Fibroblast of lung (primary cell): ENCODE measurements at regions not wholly inside any gene's neighbourhood (a gene's known extent, or its start where the extent isn't known, plus 50 kb on each side); places are given as distances from the start of the nearest gene placed in this dataset.

ENCODE experiments used
- DNase-seq, 2 donors: peaks; one replicate each; pipeline versions ENCODE4 v3.0.0 to v3.0.0-alpha.2; 2010; ENCODE audit warnings: low read depth in 2 of 2
- H2AFZ ChIP-seq: 2 replicates; pipeline ENCODE4 v1.5.1; 2012; ENCODE audit warnings: low read length, control low read depth, inconsistent platforms
- H3K27ac ChIP-seq: 2 replicates; pipeline ENCODE4 v1.5.1; 2011; ENCODE audit warnings: low read length, control low read depth; ENCODE audit not compliant: insufficient read depth
- H3K27me3 ChIP-seq: 2 replicates; pipeline ENCODE4 v1.5.1; 2011; ENCODE audit warnings: mild to moderate bottlenecking, low read length; ENCODE audit not compliant: control insufficient read depth, insufficient read depth
- H3K36me3 ChIP-seq: 2 replicates; pipeline ENCODE4 v1.5.1; 2011; ENCODE audit warnings: low read length; ENCODE audit not compliant: control insufficient read depth, insufficient read depth
- H3K4me1 ChIP-seq: 2 replicates; pipeline ENCODE4 v1.5.1; 2011; ENCODE audit warnings: low read length; ENCODE audit not compliant: control insufficient read depth, insufficient read depth; ENCODE audit errors: extremely low read depth
- H3K4me2 ChIP-seq: 2 replicates; pipeline ENCODE4 v1.5.1; 2011; ENCODE audit warnings: low read length, control low read depth; ENCODE audit not compliant: insufficient read depth; ENCODE audit errors: extremely low read depth
- H3K4me3 ChIP-seq, 4 experiments: fragments of 200-600 bp in 1 of 4; sonication (generic) in 1 of 4; replicated peaks in 1 of 4; 2 replicates each; pipeline ENCODE4 v1.5.1; 2011 to 2016; ENCODE audit warnings: low read length in 4 of 4, low read depth in 3 of 4, mild to moderate bottlenecking in 3 of 4, control low read depth in 2 of 4, inconsistent platforms in 1 of 4, mixed read lengths in 1 of 4; ENCODE audit not compliant: insufficient read depth in 1 of 4; ENCODE audit errors: control extremely low read depth in 1 of 4
- H3K79me2 ChIP-seq: 2 replicates; pipeline ENCODE4 v1.5.1; 2012; ENCODE audit warnings: mild to moderate bottlenecking, low read length, inconsistent platforms; ENCODE audit not compliant: control insufficient read depth, insufficient read depth
- H3K9ac ChIP-seq: 2 replicates; pipeline ENCODE4 v1.5.1; 2011; ENCODE audit warnings: mild to moderate bottlenecking, low read length, control low read depth; ENCODE audit not compliant: insufficient read depth
- H3K9me3 ChIP-seq: 2 replicates; pipeline ENCODE4 v1.5.1; 2012; ENCODE audit warnings: low read depth, low read length; ENCODE audit not compliant: control insufficient read depth, insufficient read depth
- H4K20me1 ChIP-seq: 2 replicates; pipeline ENCODE4 v1.5.1; 2011; ENCODE audit warnings: low read length; ENCODE audit not compliant: control insufficient read depth, insufficient read depth; ENCODE audit errors: extremely low read depth
- EZH2 ChIP-seq: IDR thresholded peaks from 2 replicates; pipeline ENCODE4 v1.5.1; 2012; ENCODE audit warnings: low read length, control low read depth, mild to moderate bottlenecking; ENCODE audit errors: missing control alignments
- TF ChIP-seq, protein P1 (sequence below), 2 donors: IDR thresholded peaks in 1 of 2; conservative IDR thresholded peaks in 1 of 2; 1 replicate in 1 of 2; 2 replicates in 1 of 2; pipeline ENCODE4 v1.5.1; 2011 to 2012; ENCODE audit warnings: low read length in 2 of 2, control low read depth in 1 of 2, inconsistent platforms in 1 of 2, low read depth in 1 of 2, mild to moderate bottlenecking in 1 of 2

GRCh38 chr6:47105469-47106178, 63.5 kb upstream of the ADGRF1 start:
- no peaks in the 10 kb centered on the region for H3K27me3 ChIP-seq
- no peak for DNase-seq

GRCh38 chr6:47103931-47104330, 61.8 kb upstream of the ADGRF1 start:
- H3K4me2 ChIP-seq = no peak overlapping the region
- DNase-seq = no peak
- H3K27ac ChIP-seq = no peak overlapping the region
- no peaks in the 10 kb centered on the region for H3K36me3 ChIP-seq
- no peaks in the 10 kb centered on the region for H3K27me3 ChIP-seq
- H2AFZ ChIP-seq = no peak overlapping the region
- no peaks in the 10 kb centered on the region for H3K4me1 ChIP-seq
- no peaks in the 10 kb centered on the region for H3K9me3 ChIP-seq
- TF ChIP-seq, protein P1, sequence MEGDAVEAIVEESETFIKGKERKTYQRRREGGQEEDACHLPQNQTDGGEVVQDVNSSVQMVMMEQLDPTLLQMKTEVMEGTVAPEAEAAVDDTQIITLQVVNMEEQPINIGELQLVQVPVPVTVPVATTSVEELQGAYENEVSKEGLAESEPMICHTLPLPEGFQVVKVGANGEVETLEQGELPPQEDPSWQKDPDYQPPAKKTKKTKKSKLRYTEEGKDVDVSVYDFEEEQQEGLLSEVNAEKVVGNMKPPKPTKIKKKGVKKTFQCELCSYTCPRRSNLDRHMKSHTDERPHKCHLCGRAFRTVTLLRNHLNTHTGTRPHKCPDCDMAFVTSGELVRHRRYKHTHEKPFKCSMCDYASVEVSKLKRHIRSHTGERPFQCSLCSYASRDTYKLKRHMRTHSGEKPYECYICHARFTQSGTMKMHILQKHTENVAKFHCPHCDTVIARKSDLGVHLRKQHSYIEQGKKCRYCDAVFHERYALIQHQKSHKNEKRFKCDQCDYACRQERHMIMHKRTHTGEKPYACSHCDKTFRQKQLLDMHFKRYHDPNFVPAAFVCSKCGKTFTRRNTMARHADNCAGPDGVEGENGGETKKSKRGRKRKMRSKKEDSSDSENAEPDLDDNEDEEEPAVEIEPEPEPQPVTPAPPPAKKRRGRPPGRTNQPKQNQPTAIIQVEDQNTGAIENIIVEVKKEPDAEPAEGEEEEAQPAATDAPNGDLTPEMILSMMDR (conservative IDR thresholded peaks at IDR 0.05 in 1 of 2, IDR thresholded peaks at IDR 0.05 in 1 of 2; ENCODE audit: low read depth in 1 of 2, low read length in 2 of 2) = no peak
- TF ChIP-seq EZH2 = no peak
- H3K79me2 ChIP-seq = no peaks in the 10 kb centered on the region
- no peak overlapping the region for H3K9ac ChIP-seq
- no peaks in the 10 kb centered on the region for H4K20me1 ChIP-seq
- no peak overlapping the region for H3K4me3 ChIP-seq

More at GRCh38 chr6:47105469-47106178, 63.5 kb upstream of the ADGRF1 start:
- Histone ChIP-seq H3K9ac (no peak overlapping the region), H2AFZ (no peak overlapping the region), H4K20me1 (no peaks in the 10 kb centered on the region), H3K79me2 (no peaks in the 10 kb centered on the region), H3K4me3 (no peak overlapping the region), H3K9me3 (no peaks in the 10 kb centered on the region), H3K4me1 (no peaks in the 10 kb centered on the region), H3K4me2 (no peak overlapping the region), H3K27ac (no peak overlapping the region), H3K36me3 (no peaks in the 10 kb centered on the region)
- TF ChIP-seq EZH2 = no peak
- TF ChIP-seq, protein P1 (conservative IDR thresholded peaks at IDR 0.05 in 1 of 2, IDR thresholded peaks at IDR 0.05 in 1 of 2; ENCODE audit: low read depth in 1 of 2, low read length in 2 of 2) = no peak

- TF ChIP-seq EZH2 = no peak
- TF ChIP-seq, protein P1 (conservative IDR thresholded peaks at IDR 0.05 in 1 of 2, IDR thresholded peaks at IDR 0.05 in 1 of 2; ENCODE audit: low read depth in 1 of 2, low read length in 2 of 2) = no peak
- Histone ChIP-seq H3K4me2 (no peak overlapping the region), H3K4me1 (peaks cover 2% of the 10 kb centered on the region), H3K36me3 (no peaks in the 10 kb centered on the region), H3K27ac (no peak overlapping the region), H3K79me2 (no peaks in the 10 kb centered on the region), H3K4me3 (no peak overlapping the region), H3K9ac (no peak overlapping the region), H4K20me1 (no peaks in the 10 kb centered on the region), H3K27me3 (no peaks in the 10 kb centered on the region), H2AFZ (no peak overlapping the region), H3K9me3 (no peaks in the 10 kb centered on the region)
- no peak for DNase-seq
Measured at GRCh38 chr6:47102331-47102730, 60.2 kb upstream of the ADGRF1 start.
